PC-9 (cell line): ENCODE measurements at regions not wholly inside any gene's neighbourhood (a gene's known extent, or its start where the extent isn't known, plus 50 kb on each side); places are given as distances from the start of the nearest gene placed in this dataset.

Experiments
- BruUV-seq: library from RNA; stranded (reverse); fragments of 400-500 nt; replicated peaks from 2 replicates; lab custom pipeline; 2021; lab: Mats Ljungman, UMichigan
- CTCF ChIA-PET: fragments of 300-600 bp; sonication (Branson Sonifier 250); formaldehyde crosslinking; loops from one replicate; lab custom pipeline; 2022; ENCODE audit warnings: antibody characterized with exemption; lab: Charles Lee
- POLR2A ChIA-PET: fragments of 300-600 bp; sonication (Branson Sonifier 250); formaldehyde crosslinking; loops from one replicate; lab custom pipeline; 2022; ENCODE audit warnings: antibody characterized with exemption; ENCODE audit not compliant: unreplicated experiment; lab: Charles Lee
- DNase-seq, 2 experiments: peaks; one replicate each; pipeline versions ENCODE4 v3.0.0 to v3.0.0-alpha.2; 2015 to 2022; ENCODE audit warnings: mixed read lengths in 1 of 2
- H2AFZ ChIP-seq: fragments of 200-600 bp; sonication (generic); 2 replicates; pipeline ENCODE4 v1.8.1; 2017; ENCODE audit warnings: antibody characterized with exemption
- H3F3A ChIP-seq: fragments of 200-600 bp; sonication (generic); 2 replicates; pipeline ENCODE4 v1.8.1; 2017; ENCODE audit warnings: antibody characterized with exemption, mild to moderate bottlenecking, low read depth; ENCODE audit not compliant: insufficient read depth
- H3K27ac ChIP-seq: fragments of 200-600 bp; sonication (generic); 2 replicates; pipeline ENCODE4 v1.6.1; 2016; ENCODE audit warnings: mixed run types
- H3K27me3 ChIP-seq: fragments of 200-600 bp; sonication (generic); 2 replicates; pipeline ENCODE4 v1.6.1; 2016; ENCODE audit warnings: low read depth, mixed run types; ENCODE audit not compliant: insufficient read depth
- H3K36me3 ChIP-seq: fragments of 200-600 bp; sonication (generic); 2 replicates; pipeline ENCODE4 v1.6.1; 2016; ENCODE audit warnings: low read depth, mixed run types
- H3K4me1 ChIP-seq: fragments of 200-600 bp; sonication (generic); replicated peaks from 2 replicates; pipeline ENCODE4 v1.6.1; 2016; ENCODE audit warnings: mixed run types; ENCODE audit not compliant: insufficient read depth
- H3K4me2 ChIP-seq: fragments of 200-600 bp; sonication (generic); 2 replicates; pipeline ENCODE4 v1.6.1; 2017; ENCODE audit warnings: mixed run types
- H3K4me3 ChIP-seq: fragments of 200-600 bp; sonication (generic); 2 replicates; pipeline ENCODE4 v1.6.1; 2016; ENCODE audit warnings: mixed run types
- H3K79me2 ChIP-seq: fragments of 200-600 bp; sonication (generic); 2 replicates; pipeline ENCODE4 v1.6.1; 2017; ENCODE audit warnings: low read depth, mixed run types
- H3K9me2 ChIP-seq: fragments of 200-600 bp; sonication (generic); 2 replicates; pipeline ENCODE4 v1.8.1; 2017; ENCODE audit warnings: mild to moderate bottlenecking; ENCODE audit not compliant: insufficient read depth
- H3K9me3 ChIP-seq: fragments of 200-600 bp; sonication (generic); 2 replicates; pipeline ENCODE4 v1.8.1; 2016; ENCODE audit warnings: low read depth; ENCODE audit not compliant: insufficient read depth
- H4K20me1 ChIP-seq: fragments of 200-600 bp; sonication (generic); 2 replicates; pipeline ENCODE4 v1.8.1; 2017; ENCODE audit not compliant: insufficient read depth
- CTCF ChIP-seq: fragments of 200-600 bp; sonication (generic); conservative IDR thresholded peaks from 2 replicates; pipeline ENCODE4 v1.6.1; 2017; ENCODE audit warnings: mixed run types, antibody characterized with exemption, mild to moderate bottlenecking, moderate library complexity
- EZH2 ChIP-seq: fragments of 200-600 bp; sonication (generic); IDR thresholded peaks from 2 replicates; pipeline ENCODE4 v1.8.0; 2017; ENCODE audit warnings: antibody characterized with exemption, low read depth
- intact Hi-C: fragments of 100-400 bp; cut with micrococcal nuclease; formaldehyde crosslinking; loops from one replicate; pipeline ENCODE4 v1.10.0; 2022; ENCODE audit not compliant: unreplicated experiment

DNA sequence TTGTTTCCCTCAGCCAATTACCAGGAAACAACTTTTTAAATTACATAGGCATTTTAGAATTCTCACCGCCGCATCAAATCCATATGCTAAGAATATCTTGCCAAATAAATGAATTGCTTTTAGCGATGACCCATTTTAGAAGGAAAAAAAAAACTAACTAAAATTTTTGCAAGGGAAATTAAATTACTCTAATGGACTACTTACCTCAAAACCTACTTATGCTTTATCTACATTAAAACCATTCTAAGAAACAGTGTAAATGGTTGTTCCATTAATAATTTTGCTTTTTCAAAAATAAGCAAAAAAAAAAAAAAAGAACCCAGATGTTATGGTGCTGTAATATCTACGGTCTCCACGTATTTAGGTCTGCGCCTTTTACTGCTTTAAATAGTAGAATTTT lies 73.5 kb upstream of the CCDC150 start:
- Histone ChIP-seq H4K20me1 (no peaks in the 10 kb centered on the region), H3K9me2 (no peaks in the 10 kb centered on the region), H3K36me3 (no peaks in the 10 kb centered on the region), H3K4me3 (no peak overlapping the region), H2AFZ (no peak overlapping the region), H3K4me1 (no peaks in the 10 kb centered on the region), H3K9me3 (no peaks in the 10 kb centered on the region), H3K4me2 (no peak overlapping the region), H3F3A (no peaks in the 10 kb centered on the region), H3K27me3 (no peaks in the 10 kb centered on the region), H3K79me2 (no peaks in the 10 kb centered on the region), H3K27ac (no peak overlapping the region)
- ChIA-PET POLR2A (no interaction called here), CTCF (no interaction called here)
- BruUV-seq = no TSS peak
- no peak for TF ChIP-seq CTCF
- no peak for DNase-seq
- intact Hi-C loops = no loop called here

- no peaks in the 10 kb centered on the region for H4K20me1 ChIP-seq
- POLR2A ChIA-PET = no interaction called here
- no peaks in the 10 kb centered on the region for H3K27me3 ChIP-seq
- H3F3A ChIP-seq = no peaks in the 10 kb centered on the region
- no peak overlapping the region for H3K4me2 ChIP-seq
- BruUV-seq = no TSS peak
- TF ChIP-seq CTCF (no peak), EZH2 (no peak)
- H3K4me1 ChIP-seq = no peaks in the 10 kb centered on the region
- H3K4me3 ChIP-seq = no peak overlapping the region
- no peak overlapping the region for H2AFZ ChIP-seq
- CTCF ChIA-PET = interaction anchor here (0.7 kb wide), 1 partner anchor 1209 kb away, joined by 18 read pairs; no protein-coding TSS in a partner anchor
- intact Hi-C loops = no loop called here
- no peaks in the 10 kb centered on the region for H3K9me3 ChIP-seq
- H3K36me3 ChIP-seq = no peaks in the 10 kb centered on the region
- H3K9me2 ChIP-seq = no peaks in the 10 kb centered on the region
- no peaks in the 10 kb centered on the region for H3K79me2 ChIP-seq
- H3K27ac ChIP-seq = no peak overlapping the region
- DNase-seq = no peak
These were observed 72.4 kb upstream of the CCDC150 start for GRCh38 chr2:196566961-196567666.

GRCh38 chr2:196568506-196568905 lies 71.0 kb upstream of the CCDC150 start:
- no peak overlapping the region for H2AFZ ChIP-seq
- ChIA-PET CTCF (no interaction called here), POLR2A (no interaction called here)
- H4K20me1 ChIP-seq = no peaks in the 10 kb centered on the region
- H3K27me3 ChIP-seq = no peaks in the 10 kb centered on the region
- no peaks in the 10 kb centered on the region for H3K9me2 ChIP-seq
- no peaks in the 10 kb centered on the region for H3F3A ChIP-seq
- intact Hi-C loops = no loop called here
- H3K36me3 ChIP-seq = no peaks in the 10 kb centered on the region
- TF ChIP-seq CTCF = no peak
- no peak for TF ChIP-seq EZH2
- no TSS peak for BruUV-seq
- no peak for DNase-seq
- no peaks in the 10 kb centered on the region for H3K79me2 ChIP-seq
- H3K4me2 ChIP-seq = no peak overlapping the region
- H3K27ac ChIP-seq = no peak overlapping the region
- no peaks in the 10 kb centered on the region for H3K4me1 ChIP-seq
- H3K4me3 ChIP-seq = no peak overlapping the region
- no peaks in the 10 kb centered on the region for H3K9me3 ChIP-seq
